ENCODE measurements at regions not wholly inside any gene's neighbourhood (a gene's known extent, or its start where the extent isn't known, plus 50 kb on each side); places are given as distances from the start of the nearest gene placed in this dataset.

- POLR2A ChIA-PET (ENCODE audit: low non-redundant PET), result no interaction called here
- Histone ChIP-seq H3K36me3 (ENCODE audit: insufficient read depth, low read length, poor library complexity, severe bottlenecking) (no peaks in the 10 kb centered on the region), H3K4me3 (ENCODE audit: low read depth, low read length, poor library complexity, severe bottlenecking) (no peak overlapping the region), H3K4me1 (ENCODE audit: insufficient read depth, low read length, poor library complexity, severe bottlenecking) (peaks cover 5% of the 10 kb centered on the region), H3K27me3 (replicated peaks; ENCODE audit: insufficient read depth, low read depth, low read length, poor library complexity) (no peaks in the 10 kb centered on the region), H3K27ac (ENCODE audit: low read depth, low read length, poor library complexity, severe bottlenecking) (no peak overlapping the region), H3K9me3 (ENCODE audit: low read depth, low read length, poor library complexity, severe bottlenecking) (no peaks in the 10 kb centered on the region)
- CTCF ChIA-PET, result no interaction called here
- TF ChIP-seq EZH2 (IDR thresholded peaks at IDR 0.05; ENCODE audit: borderline replicate concordance, low read depth, low read length, poor library complexity, severe bottlenecking) (no peak), CTCF (conservative IDR thresholded peaks at IDR 0.05; ENCODE audit: low read depth, low read length) (no peak)
- BruUV-seq (replicated peaks), result no TSS peak
- DNase-seq (ENCODE audit: low spot score), result no peak
- intact Hi-C loops (cut with micrococcal nuclease; ENCODE audit: unreplicated experiment), result loop anchor here (5.0 kb wide), 1 partner anchor 43 kb away; no protein-coding TSS in a partner anchor
These were observed 115.7 kb downstream of the FGF18 start for GRCh38 chr5:171535162-171535561.

GRCh38 chr5:171537070-171537849 is 117.8 kb downstream of the FGF18 start:
- no peaks in the 10 kb centered on the region for H3K9me3 ChIP-seq (ENCODE audit: low read depth, low read length, poor library complexity, severe bottlenecking)
- TF ChIP-seq EZH2 (IDR thresholded peaks at IDR 0.05; ENCODE audit: borderline replicate concordance, low read depth, low read length, poor library complexity, severe bottlenecking) (no peak), CTCF (conservative IDR thresholded peaks at IDR 0.05; ENCODE audit: low read depth, low read length) (no peak)
- H3K4me1 ChIP-seq (ENCODE audit: insufficient read depth, low read length, poor library complexity, severe bottlenecking), result peaks cover 5% of the 10 kb centered on the region
- DNase-seq (ENCODE audit: low spot score), result peak; percentile 50
- no peaks in the 10 kb centered on the region for H3K27me3 ChIP-seq (replicated peaks; ENCODE audit: insufficient read depth, low read depth, low read length, poor library complexity)
- CTCF ChIA-PET, result no interaction called here
- intact Hi-C loops (cut with micrococcal nuclease; ENCODE audit: unreplicated experiment), result loop anchor here (5.0 kb wide), 1 partner anchor 45 kb away; no protein-coding TSS in a partner anchor
- no peak overlapping the region for H3K27ac ChIP-seq (ENCODE audit: low read depth, low read length, poor library complexity, severe bottlenecking)
- no TSS peak for BruUV-seq (replicated peaks)
- POLR2A ChIA-PET (ENCODE audit: low non-redundant PET), result no interaction called here
- no peaks in the 10 kb centered on the region for H3K36me3 ChIP-seq (ENCODE audit: insufficient read depth, low read length, poor library complexity, severe bottlenecking)
- H3K4me3 ChIP-seq (ENCODE audit: low read depth, low read length, poor library complexity, severe bottlenecking), result no peak overlapping the region

DNA sequence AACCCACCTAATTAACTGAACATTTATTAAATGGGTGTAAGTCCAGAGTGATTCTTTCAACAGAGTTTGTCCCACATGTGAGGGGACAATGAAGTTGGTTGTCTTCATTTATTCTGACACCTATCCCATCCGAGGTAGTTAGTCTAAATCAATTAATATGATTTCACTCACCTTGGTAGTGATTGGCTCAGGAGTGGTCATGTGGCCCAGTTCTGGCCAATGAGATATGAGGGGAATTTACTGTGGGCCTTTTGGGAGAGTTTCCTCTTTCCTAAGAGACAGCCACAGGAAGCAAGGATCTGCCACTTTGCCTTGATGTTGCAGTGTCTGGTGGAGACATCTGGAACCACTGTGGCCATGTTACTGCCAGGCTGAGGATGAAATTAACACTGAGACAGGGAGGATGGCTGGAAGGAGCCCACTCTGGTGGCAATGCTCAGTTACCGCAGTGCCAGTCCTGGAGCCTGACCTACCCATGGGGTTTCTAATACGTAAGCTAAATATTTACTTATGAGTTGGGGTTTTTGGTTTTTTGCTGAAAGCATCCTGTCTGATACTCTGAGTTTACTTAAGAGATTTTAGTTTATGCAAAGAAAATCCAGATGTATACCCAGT is 118.6 kb downstream of the FGF18 start:
- Histone ChIP-seq H3K4me3 (ENCODE audit: low read depth, low read length, poor library complexity, severe bottlenecking) (no peak overlapping the region), H3K4me1 (ENCODE audit: insufficient read depth, low read length, poor library complexity, severe bottlenecking) (peaks cover 5% of the 10 kb centered on the region), H3K27ac (ENCODE audit: low read depth, low read length, poor library complexity, severe bottlenecking) (no peak overlapping the region), H3K9me3 (ENCODE audit: low read depth, low read length, poor library complexity, severe bottlenecking) (no peaks in the 10 kb centered on the region), H3K36me3 (ENCODE audit: insufficient read depth, low read length, poor library complexity, severe bottlenecking) (no peaks in the 10 kb centered on the region), H3K27me3 (replicated peaks; ENCODE audit: insufficient read depth, low read depth, low read length, poor library complexity) (no peaks in the 10 kb centered on the region)
- ChIA-PET CTCF (no interaction called here), POLR2A (ENCODE audit: low non-redundant PET) (no interaction called here)
- TF ChIP-seq CTCF (conservative IDR thresholded peaks at IDR 0.05; ENCODE audit: low read depth, low read length) (no peak), EZH2 (IDR thresholded peaks at IDR 0.05; ENCODE audit: borderline replicate concordance, low read depth, low read length, poor library complexity, severe bottlenecking) (no peak)
- DNase-seq (ENCODE audit: low spot score), result no peak
- no TSS peak for BruUV-seq (replicated peaks)
- intact Hi-C loops (cut with micrococcal nuclease; ENCODE audit: unreplicated experiment), result loop anchor here (5.0 kb wide), 1 partner anchor 46 kb away; no protein-coding TSS in a partner anchor

Measured in A673 (cell line).